SH-SY5Y (cell line): ENCODE measurements at regions not wholly inside any gene's neighbourhood (a gene's known extent, or its start where the extent isn't known, plus 50 kb on each side); places are given as distances from the start of the nearest gene placed in this dataset.

Experiments
- GATA2 ChIP-seq: IDR thresholded peaks from 2 replicates; pipeline ENCODE4 v1.6.1; 2011; ENCODE audit warnings: mild to moderate bottlenecking, low read depth, low read length
- GATA3 ChIP-seq: IDR thresholded peaks from 2 replicates; pipeline ENCODE4 v1.6.1; 2011; ENCODE audit warnings: low read depth, mild to moderate bottlenecking, low read length, moderate library complexity

- TF ChIP-seq GATA3, result no peak
- TF ChIP-seq GATA2, result no peak; the same call in 1 of the 2 replicates
Observed at GRCh38 chr16:85431431-85432124, 181.5 kb upstream of the GSE1 start.

- no peak for TF ChIP-seq GATA2
Observed at GRCh38 chr16:85432606-85433005, 180.5 kb upstream of the GSE1 start.

GRCh38 chr16:85433477-85433876 lies 179.6 kb upstream of the GSE1 start:
- TF ChIP-seq GATA3 (no peak), GATA2 (no peak)

GRCh38 chr16:85435286-85435685 lies 177.8 kb upstream of the GSE1 start:
- no peak for TF ChIP-seq GATA3
- TF ChIP-seq GATA2, result no peak

GRCh38 chr16:85435700-85436099 lies 177.4 kb upstream of the GSE1 start:
- TF ChIP-seq GATA2, result no peak
- no peak for TF ChIP-seq GATA3

- TF ChIP-seq GATA3, result no peak
- TF ChIP-seq GATA2, result no peak
Observed at GRCh38 chr16:85436207-85436606, 176.9 kb upstream of the GSE1 start.

GRCh38 chr16:85436636-85437165 lies 176.4 kb upstream of the GSE1 start:
- no peak for TF ChIP-seq GATA3
- TF ChIP-seq GATA2, result no peak

- no peak for TF ChIP-seq GATA2
- no peak for TF ChIP-seq GATA3
Observed at GRCh38 chr16:85437166-85438052, 175.7 kb upstream of the GSE1 start.

- TF ChIP-seq GATA2 (no peak), GATA3 (no peak)
Observed at GRCh38 chr16:85438981-85439685, 174.0 kb upstream of the GSE1 start.

- TF ChIP-seq GATA3 (no peak), GATA2 (no peak)
Observed at GRCh38 chr16:85440744-85441143, 172.4 kb upstream of the GSE1 start.

GRCh38 chr16:85441189-85441889 lies 171.8 kb upstream of the GSE1 start:
- no peak for TF ChIP-seq GATA3
- TF ChIP-seq GATA2, result no peak

- TF ChIP-seq GATA2 (no peak), GATA3 (no peak)
Observed at GRCh38 chr16:85441890-85442670, 171.0 kb upstream of the GSE1 start.

GRCh38 chr16:85443116-85443515 lies 170.0 kb upstream of the GSE1 start:
- TF ChIP-seq GATA3, result no peak
- TF ChIP-seq GATA2, result no peak
